Transverse colon (tissue), 4 donors: ENCODE measurements at regions not wholly inside any gene's neighbourhood (a gene's known extent, or its start where the extent isn't known, plus 50 kb on each side); places are given as distances from the start of the nearest gene placed in this dataset.

Experiments
- DNase-seq: peaks from one replicate; pipeline ENCODE4 v3.0.0-alpha.2; 2019
- H3K27ac ChIP-seq, 4 donors: fragments of 200-600 bp; sonication (generic); 2 replicates each; pipeline ENCODE4 v1.5.1; 2016 to 2018; ENCODE audit warnings: inconsistent platforms in 4 of 4
- H3K27me3 ChIP-seq: fragments of 200-600 bp; sonication (generic); 2 replicates; pipeline ENCODE4 v1.5.1; 2017; ENCODE audit warnings: inconsistent platforms
- H3K36me3 ChIP-seq, 4 donors: fragments of 200-600 bp; sonication (generic); 2 replicates each; pipeline ENCODE4 v1.5.1; 2017 to 2019; ENCODE audit warnings: inconsistent platforms in 4 of 4
- H3K4me1 ChIP-seq, 4 donors: fragments of 200-600 bp; sonication (generic); 2 replicates each; pipeline ENCODE4 v1.5.1; 2017 to 2020; ENCODE audit warnings: inconsistent platforms in 4 of 4
- H3K4me3 ChIP-seq, 4 donors: fragments of 200-600 bp; sonication (generic); 1 replicate in 1 of 4; 2 replicates in 3 of 4; pipeline versions ENCODE4 v1.5.1 to v1.6.1; 2017 to 2019; ENCODE audit warnings: inconsistent platforms in 4 of 4
- H3K9me3 ChIP-seq, 2 donors: fragments of 200-600 bp; sonication (generic); 2 replicates each; pipeline ENCODE4 v1.5.1; 2017 to 2019; ENCODE audit warnings: inconsistent platforms in 2 of 2
- CTCF ChIP-seq, 5 experiments: fragments of 200-600 bp in 3 of 5; fragments of 450-650 bp in 2 of 5; sonication (generic) in 3 of 5; IDR thresholded peaks; 1 replicate in 2 of 5; 2 replicates in 3 of 5; pipeline ENCODE4 v1.5.1; 2016 to 2017; ENCODE audit warnings: antibody characterized with exemption in 5 of 5, inconsistent platforms in 3 of 5, mild to moderate bottlenecking in 2 of 5, moderate library complexity in 1 of 5
- EP300 ChIP-seq: sonication (generic); formaldehyde crosslinking; IDR thresholded peaks from one replicate; pipeline ENCODE4 v1.6.1; 2017; ENCODE audit warnings: antibody characterized with exemption, low read depth
- POLR2A ChIP-seq: fragments of 450-650 bp; IDR thresholded peaks from one replicate; pipeline ENCODE4 v1.6.1; 2016; ENCODE audit warnings: antibody characterized with exemption, mild to moderate bottlenecking, moderate library complexity
- POLR2AphosphoS5 ChIP-seq, 3 donors: sonication (generic); formaldehyde crosslinking; IDR thresholded peaks; one replicate each; pipeline ENCODE4 v1.6.1; 2016; ENCODE audit warnings: antibody characterized with exemption in 3 of 3
- WGBS, 2 donors: methylation state at CpG; one replicate each; pipeline ENCODE4 v1.1.5; 2018; ENCODE audit warnings: low coverage in 1 of 2; 5-methylcytosine and 5-hydroxymethylcytosine counted together
- in situ Hi-C, 4 donors: fragments of 200-750 bp; cut with MboI; loops; one replicate each; pipeline versions ENCODE4 v1.15.0 to v1.15.1; 2017; ENCODE audit warnings: low sequenced_read_pairs in 3 of 4, low pct_ligation_motif_present in 1 of 4, low pct_unique_long_range_greater_than_20kb in 1 of 4
- intact Hi-C: fragments of 100-400 bp; cut with DNase I; formaldehyde crosslinking; loops from one replicate; pipeline ENCODE4 v1.15.1; 2023; ENCODE audit warnings: low total_unique reads

- Histone ChIP-seq H3K4me1 (no peaks in the 10 kb centered on the region), H3K4me3 (no peak overlapping the region), H3K27ac (no peak overlapping the region), H3K9me3 (no peaks in the 10 kb centered on the region), H3K36me3 (no peaks in the 10 kb centered on the region), H3K27me3 (peaks cover 70% of the 10 kb centered on the region)
- WGBS, 2 donors = 84% methylated on average over 67 of the region's 67 CpGs; no CpG with 5 or more reads in 1 of the 2 donors
- in situ Hi-C loops = loop anchor here (25.0 kb wide), 3 partner anchors 106 to 206 kb away; partner anchors contain the start of genes LRCOL1 (in 3 of the 4) and P2RX2 (in 3 of the 4)
- DNase-seq = no peak
- intact Hi-C loops = no loop called here
- TF ChIP-seq POLR2A = no peak
- no peak for TF ChIP-seq CTCF (IDR thresholded peaks at IDR 0.05)
- no peak for TF ChIP-seq POLR2AphosphoS5 (IDR thresholded peaks at IDR 0.05)
- TF ChIP-seq EP300 = no peak
Observed at GRCh38 chr12:132406493-132407450, 77.4 kb upstream of the GALNT9 start.

GRCh38 chr12:132405742-132406251 is 76.4 kb upstream of the GALNT9 start:
- intact Hi-C loops = no loop called here
- H3K36me3 ChIP-seq = no peaks in the 10 kb centered on the region
- H3K4me3 ChIP-seq = no peak overlapping the region
- 59% methylated on average over 21 of the region's 22 CpGs; no CpG with 5 or more reads in 1 of the 2 donors for WGBS, 2 donors
- TF ChIP-seq CTCF (IDR thresholded peaks at IDR 0.05) = no peak
- no peak for TF ChIP-seq POLR2AphosphoS5 (IDR thresholded peaks at IDR 0.05)
- TF ChIP-seq EP300 = no peak
- TF ChIP-seq POLR2A = no peak
- no peak overlapping the region for H3K27ac ChIP-seq
- H3K9me3 ChIP-seq = no peaks in the 10 kb centered on the region
- in situ Hi-C loops = loop anchor here (25.0 kb wide), 3 partner anchors 107 to 207 kb away; partner anchors contain the start of genes LRCOL1 (in 3 of the 4) and P2RX2 (in 3 of the 4)
- peaks cover 73% of the 10 kb centered on the region for H3K27me3 ChIP-seq
- no peaks in the 10 kb centered on the region for H3K4me1 ChIP-seq
- no peak for DNase-seq

GRCh38 chr12:132404951-132405741 is 75.8 kb upstream of the GALNT9 start:
- Histone ChIP-seq H3K4me3 (no peak overlapping the region), H3K9me3 (no peaks in the 10 kb centered on the region), H3K27ac (no peak overlapping the region), H3K27me3 (peaks cover 79% of the 10 kb centered on the region), H3K4me1 (no peaks in the 10 kb centered on the region), H3K36me3 (no peaks in the 10 kb centered on the region)
- 68% methylated on average over 25 of the region's 36 CpGs; no CpG with 5 or more reads in 1 of the 2 donors for WGBS, 2 donors
- TF ChIP-seq CTCF (IDR thresholded peaks at IDR 0.05) = no peak
- TF ChIP-seq POLR2AphosphoS5 (IDR thresholded peaks at IDR 0.05) = no peak
- TF ChIP-seq EP300 = no peak
- TF ChIP-seq POLR2A = no peak
- in situ Hi-C loops = loop anchor here (25.0 kb wide), 3 partner anchors 107 to 207 kb away; partner anchors contain the start of genes LRCOL1 (in 3 of the 4) and P2RX2 (in 3 of the 4)
- intact Hi-C loops = no loop called here
- DNase-seq = no peak
